IMR-90 (cell line): ENCODE measurements at regions not wholly inside any gene's neighbourhood (a gene's known extent, or its start where the extent isn't known, plus 50 kb on each side); places are given as distances from the start of the nearest gene placed in this dataset.
A peak's percentile ranks its signal among the peaks of the same experiment; 100 is the strongest.

Experiments used
- ATAC-seq: fragments of 200-7000 bp; cut with Tn5 transposase; 2 replicates; pipeline ENCODE4 v1.9.1; 2020; ENCODE audit warnings: low read depth, mild to moderate bottlenecking, moderate library complexity
- BruUV-seq: library from RNA; stranded (reverse); fragments of 400-500 nt; replicated peaks from 2 replicates; lab custom pipeline; 2021; lab: Mats Ljungman, UMichigan
- CTCF ChIA-PET: fragments of 300-600 bp; formaldehyde crosslinking; extraction: SDS; loops from one replicate; lab custom pipeline; 2021; ENCODE audit warnings: antibody characterized with exemption; lab: Yijun Ruan, JAX
- POLR2A ChIA-PET: fragments of 300-600 bp; sonication (Branson Sonifier 250); formaldehyde crosslinking; loops from one replicate; lab custom pipeline; 2022; ENCODE audit warnings: antibody characterized with exemption; ENCODE audit not compliant: unreplicated experiment; lab: Charles Lee
- DNase-seq: peaks from one replicate; pipeline ENCODE4 v3.0.0; 2013
- H2AFZ ChIP-seq: replicated peaks from 2 replicates; pipeline ENCODE3; 2013; ENCODE audit warnings: low read length, mild to moderate bottlenecking; ENCODE audit not compliant: poor library complexity
- H2AK5ac ChIP-seq: 2 replicates; pipeline ENCODE4 v1.6.1; 2013; ENCODE audit warnings: low read depth, low read length, inconsistent platforms
- H2AK9ac ChIP-seq: replicated peaks from 2 replicates; pipeline ENCODE3; 2013; ENCODE audit warnings: mild to moderate bottlenecking, low read depth, low read length, moderate library complexity; ENCODE audit not compliant: poor library complexity
- H2BK120ac ChIP-seq: 2 replicates; pipeline ENCODE4 v1.6.1; 2013; ENCODE audit warnings: low read depth, low read length, inconsistent platforms
- H2BK15ac ChIP-seq: 3 replicates; pipeline ENCODE4 v1.6.1; 2013; ENCODE audit warnings: low read depth, low read length, inconsistent platforms
- H2BK20ac ChIP-seq: 2 replicates; pipeline ENCODE4 v1.6.1; 2013; ENCODE audit warnings: low read depth, mild to moderate bottlenecking, inconsistent platforms, low read length, moderate library complexity
- H2BK5ac ChIP-seq: 2 replicates; pipeline ENCODE4 v1.6.1; 2013; ENCODE audit warnings: mild to moderate bottlenecking, low read depth, low read length, inconsistent platforms; ENCODE audit not compliant: poor library complexity, severe bottlenecking
- H3K14ac ChIP-seq: replicated peaks from 2 replicates; pipeline ENCODE4 v1.6.1; 2013; ENCODE audit warnings: low read depth, low read length, inconsistent platforms
- H3K18ac ChIP-seq: 2 replicates; pipeline ENCODE4 v1.6.1; 2013; ENCODE audit warnings: low read depth, low read length, control low read depth
- H3K23ac ChIP-seq: 2 replicates; pipeline ENCODE4 v1.6.1; 2013; ENCODE audit warnings: low read depth, low read length, inconsistent platforms
- H3K27ac ChIP-seq: 2 replicates; pipeline ENCODE4 v1.5.1; 2013; ENCODE audit warnings: mild to moderate bottlenecking, control low read depth, low read length; ENCODE audit not compliant: insufficient read depth
- H3K27me3 ChIP-seq: 2 replicates; pipeline ENCODE4 v1.6.1; 2013; ENCODE audit warnings: low read length; ENCODE audit not compliant: control insufficient read depth, insufficient read depth
- H3K36me3 ChIP-seq: 2 replicates; pipeline ENCODE4 v1.6.1; 2013; ENCODE audit warnings: low read length, mixed read lengths; ENCODE audit not compliant: control insufficient read depth, insufficient read depth
- H3K4ac ChIP-seq: 2 replicates; pipeline ENCODE4 v1.6.1; 2013; ENCODE audit warnings: low read depth, low read length, inconsistent platforms
- H3K4me1 ChIP-seq: 2 replicates; pipeline ENCODE4 v1.6.1; 2013; ENCODE audit warnings: low read length, mixed read lengths; ENCODE audit not compliant: control insufficient read depth, insufficient read depth
- H3K4me2 ChIP-seq: 2 replicates; pipeline ENCODE4 v1.6.1; 2013; ENCODE audit warnings: low read depth, mild to moderate bottlenecking, control low read depth, low read length, moderate library complexity
- H3K4me3 ChIP-seq: 2 replicates; pipeline ENCODE4 v1.5.1; 2013; ENCODE audit warnings: low read depth, mild to moderate bottlenecking, control low read depth, low read length, moderate library complexity; ENCODE audit not compliant: insufficient read depth
- H3K56ac ChIP-seq: 2 replicates; pipeline ENCODE4 v1.6.1; 2013; ENCODE audit warnings: low read length, inconsistent platforms; ENCODE audit not compliant: insufficient read depth; ENCODE audit errors: extremely low read depth
- H3K79me1 ChIP-seq, 2 experiments: 2 replicates each; pipeline ENCODE4 v1.6.1; 2013; ENCODE audit warnings: low read length in 2 of 2, inconsistent platforms in 1 of 2, low read depth in 1 of 2
- H3K9ac ChIP-seq: 2 replicates; pipeline ENCODE4 v1.6.1; 2013; ENCODE audit warnings: low read depth, low read length, control low read depth
- H3K9me1 ChIP-seq: 2 replicates; pipeline ENCODE4 v1.6.1; 2013; ENCODE audit warnings: low read length, inconsistent platforms; ENCODE audit not compliant: insufficient read depth
- H3K9me3 ChIP-seq: 2 replicates; pipeline ENCODE4 v1.6.1; 2013; ENCODE audit warnings: low read length; ENCODE audit not compliant: control insufficient read depth, insufficient read depth
- H4K20me1 ChIP-seq: 2 replicates; pipeline ENCODE4 v1.6.1; 2013; ENCODE audit warnings: low read length, inconsistent platforms; ENCODE audit not compliant: insufficient read depth
- H4K5ac ChIP-seq: 2 replicates; pipeline ENCODE4 v1.6.1; 2013; ENCODE audit warnings: mild to moderate bottlenecking, low read depth, low read length, control low read depth
- H4K8ac ChIP-seq, 2 experiments: 2 replicates each; pipeline ENCODE4 v1.6.1; 2013; ENCODE audit warnings: low read depth in 2 of 2, low read length in 2 of 2, control low read depth in 1 of 2, inconsistent platforms in 1 of 2
- H4K91ac ChIP-seq: 2 replicates; pipeline ENCODE4 v1.6.1; 2013; ENCODE audit warnings: low read depth, low read length, inconsistent platforms; ENCODE audit not compliant: insufficient read depth
- BHLHE40 ChIP-seq: fragments of 150-350 bp; IDR thresholded peaks from 2 replicates; pipeline ENCODE4 v1.6.1; 2016; ENCODE audit warnings: mild to moderate bottlenecking, low read depth, low read length
- MAFK ChIP-seq: IDR thresholded peaks from 2 replicates; pipeline ENCODE4 v1.6.1; 2012; ENCODE audit warnings: low read depth, low read length, improper control_type of control experiment
- MAZ ChIP-seq: IDR thresholded peaks from 2 replicates; pipeline ENCODE4 v1.6.1; 2012; ENCODE audit warnings: low read depth, mild to moderate bottlenecking, low read length, improper control_type of control experiment, moderate library complexity, borderline replicate concordance
- MXI1 ChIP-seq: IDR thresholded peaks from 2 replicates; pipeline ENCODE4 v1.6.1; 2012; ENCODE audit warnings: low read depth, mild to moderate bottlenecking, low read length, moderate library complexity, borderline replicate concordance
- NFE2L2 ChIP-seq: fragments of 150-350 bp; IDR thresholded peaks from 2 replicates; pipeline ENCODE4 v1.6.1; 2016; ENCODE audit warnings: low read depth, mild to moderate bottlenecking, low read length
- POLR2A ChIP-seq: IDR thresholded peaks from 2 replicates; pipeline ENCODE4 v1.6.1; 2012; ENCODE audit warnings: mild to moderate bottlenecking, low read depth, low read length
- RAD21 ChIP-seq: IDR thresholded peaks from 2 replicates; pipeline ENCODE4 v1.6.1; 2012; ENCODE audit warnings: low read length, improper control_type of control experiment
- RFX5 ChIP-seq: IDR thresholded peaks from 2 replicates; pipeline ENCODE4 v1.8.0; 2012; ENCODE audit warnings: low read depth, mild to moderate bottlenecking, low read length, moderate library complexity
- SMC3 ChIP-seq: fragments of 150-350 bp; IDR thresholded peaks from 2 replicates; pipeline ENCODE4 v1.6.1; 2016; ENCODE audit warnings: low read depth, mild to moderate bottlenecking, antibody characterized with exemption, low read length, moderate library complexity
- WGBS, 2 experiments: methylation state at CpG; one replicate each; pipeline versions ENCODE4 v1.1.5 to v1.1.7; 2013; ENCODE audit warnings: missing lambda C conversion rate in 2 of 2; ENCODE audit not compliant: insufficient read length in 1 of 2; ENCODE audit errors: extremely low coverage in 2 of 2; 5-methylcytosine and 5-hydroxymethylcytosine counted together
- dilution Hi-C: fragments of 300-500 bp; cut with HindIII; formaldehyde crosslinking; loops from one replicate; pipeline ENCODE4 v1.14.3; 2018; ENCODE audit warnings: low sequenced_read_pairs; ENCODE audit not compliant: unreplicated experiment
- in situ Hi-C: fragments of 300-500 bp; cut with MboI; formaldehyde crosslinking; loops from 3 replicates; pipeline ENCODE4 v1.14.3; 2019; ENCODE audit warnings: low sequenced_read_pairs, inconsistent platforms, mixed read lengths
- intact Hi-C: fragments of 100-400 bp; cut with micrococcal nuclease; formaldehyde crosslinking; loops from 2 replicates; pipeline ENCODE4 v1.10.0; 2022
- TF ChIP-seq, protein P1 (sequence below): conservative IDR thresholded peaks from 2 replicates; pipeline ENCODE4 v1.5.1; 2012; ENCODE audit warnings: mild to moderate bottlenecking, low read depth, low read length, improper control_type of control experiment
- TF ChIP-seq, protein P2 (sequence below): fragments of 150-350 bp; IDR thresholded peaks from 2 replicates; pipeline ENCODE4 v1.6.1; 2017; ENCODE audit warnings: mild to moderate bottlenecking, antibody characterized with exemption, low read length, low read depth

DNA sequence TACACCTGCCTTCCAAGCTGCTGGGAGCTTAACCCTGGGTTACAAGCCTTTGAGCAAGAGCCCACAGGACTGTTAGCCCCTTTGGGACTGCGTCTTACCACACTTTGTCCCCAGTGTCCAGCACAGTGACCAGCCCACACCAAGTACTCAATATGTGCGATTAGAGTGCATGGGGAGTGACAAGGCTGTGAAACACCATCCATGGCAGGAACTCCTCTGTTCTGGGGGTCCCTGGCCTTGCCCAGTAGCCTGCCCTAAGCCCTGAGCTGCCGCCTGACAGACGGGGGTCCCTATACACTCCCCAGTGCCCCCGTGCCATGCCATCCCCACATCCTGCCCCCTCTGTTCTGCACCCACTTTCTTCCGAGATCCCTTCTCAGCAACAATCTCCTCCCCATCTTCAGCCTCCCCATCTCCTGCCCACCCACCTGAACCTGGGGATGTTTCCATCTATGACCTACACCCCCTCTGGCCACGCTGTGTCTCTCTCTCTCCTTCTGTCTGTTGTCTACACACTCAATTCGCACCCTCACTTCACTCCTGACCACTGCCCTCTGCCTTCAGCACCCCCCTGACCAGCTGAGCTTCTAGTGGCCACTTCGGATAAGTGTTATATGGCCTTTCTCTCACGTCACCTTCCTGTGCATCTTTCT, 112.9 kb upstream of the SMURF2 start (continued):
- no peak for TF ChIP-seq NFE2L2

DNA sequence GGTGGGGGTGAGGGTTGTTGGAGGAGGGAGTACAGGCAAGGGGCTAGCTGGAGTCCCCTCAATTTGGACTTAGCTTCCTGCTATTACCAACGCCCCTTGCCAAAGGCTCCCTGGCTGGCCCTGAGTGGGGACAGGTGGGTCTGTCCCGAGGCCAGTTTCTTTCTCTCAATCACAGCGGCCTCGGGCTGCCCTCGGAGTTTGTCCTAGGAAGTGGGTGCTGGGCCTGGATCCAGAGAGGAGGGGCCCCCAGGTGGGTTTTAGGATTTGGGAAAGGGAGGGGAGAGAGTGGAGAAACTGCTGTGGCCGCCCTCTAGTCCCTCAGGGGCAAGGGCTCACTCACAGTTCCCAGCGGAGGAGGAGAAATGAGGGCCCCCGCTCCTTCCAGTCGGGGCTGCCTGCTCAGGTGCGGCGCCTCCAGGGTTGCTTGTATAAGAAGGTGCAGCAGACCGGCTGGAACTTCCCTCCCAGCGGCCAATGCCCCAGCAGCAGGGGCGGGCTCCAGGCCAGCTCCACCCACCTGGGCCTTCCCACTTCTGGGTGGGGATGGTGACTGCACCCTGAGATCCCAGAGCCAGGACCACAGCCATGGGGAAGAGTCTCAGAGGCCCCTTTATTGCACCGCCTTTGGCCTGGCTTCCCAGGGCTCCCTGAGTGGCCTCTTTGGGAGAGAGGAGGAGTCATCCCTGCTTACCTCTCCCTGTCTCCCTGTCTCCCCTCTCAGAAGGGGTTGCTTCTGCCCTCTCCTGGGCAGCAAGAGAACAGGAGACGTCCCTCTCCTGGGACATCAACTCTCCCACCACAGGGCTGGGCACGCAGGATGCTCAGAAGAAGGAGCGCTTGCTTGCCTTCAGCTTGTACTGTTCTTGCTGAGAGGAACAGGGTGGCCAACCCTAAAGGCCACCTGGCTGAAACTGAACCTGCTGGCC, 112.0 kb upstream of the SMURF2 start:
- Histone ChIP-seq H3K4me2 (no peak overlapping the region), H3K79me1 (peaks cover 0 to 40% of the 10 kb centered on the region in 2 experiments; a peak in 1 of 4 replicates), H2BK120ac (peak overlapping the region; percentile 75; the same call in 1 of the 2 replicates), H3K4me1 (peaks cover 11% of the 10 kb centered on the region), H3K4ac (peak overlapping the region; percentile 66), H2BK15ac (peak overlapping the region; percentile 85; the same call in 2 of the 3 replicates), H4K91ac (peak overlapping the region; percentile 81), H2AK9ac (peak overlapping the region; percentile 70), H3K9me3 (no peaks in the 10 kb centered on the region), H3K14ac (no peak overlapping the region), H3K27ac (no peak overlapping the region; the same call in 1 of the 2 replicates), H4K20me1 (no peaks in the 10 kb centered on the region), H3K36me3 (peaks cover 5% of the 10 kb centered on the region; the same call in 1 of the 2 replicates), H3K23ac (no peak overlapping the region), H2BK5ac (no peak overlapping the region), H2BK20ac (peak overlapping the region; percentile 51), H3K27me3 (no peaks in the 10 kb centered on the region), H4K8ac (peak overlapping the region in 1 of 2 experiments; percentile 66; a peak in 1 of 4 replicates), H2AFZ (peak overlapping the region; percentile 80), H4K5ac (no peak overlapping the region), H3K4me3 (no peak overlapping the region), H3K9ac (no peak overlapping the region), H3K18ac (no peak overlapping the region), H3K9me1 (peaks cover 8% of the 10 kb centered on the region; the same call in 1 of the 2 replicates), H2AK5ac (peak overlapping the region; percentile 92), H3K56ac (no peak overlapping the region)
- 100% methylated on average over 1 of the region's 18 CpGs; no CpG with 5 or more reads in 1 of the 2 experiments for WGBS, 2 experiments
- dilution Hi-C loops (no loop called here), intact Hi-C loops (loop anchor here (10.0 kb wide), 1 partner anchor 421 kb away; no protein-coding TSS in a partner anchor), in situ Hi-C loops (no loop called here)
- BruUV-seq = no TSS peak
- DNase-seq = peak; percentile 75
- peak; percentile 67 for ATAC-seq
- ChIA-PET CTCF (no interaction called here), POLR2A (no interaction called here)
- no peak for TF ChIP-seq RFX5
- TF ChIP-seq, protein P1, sequence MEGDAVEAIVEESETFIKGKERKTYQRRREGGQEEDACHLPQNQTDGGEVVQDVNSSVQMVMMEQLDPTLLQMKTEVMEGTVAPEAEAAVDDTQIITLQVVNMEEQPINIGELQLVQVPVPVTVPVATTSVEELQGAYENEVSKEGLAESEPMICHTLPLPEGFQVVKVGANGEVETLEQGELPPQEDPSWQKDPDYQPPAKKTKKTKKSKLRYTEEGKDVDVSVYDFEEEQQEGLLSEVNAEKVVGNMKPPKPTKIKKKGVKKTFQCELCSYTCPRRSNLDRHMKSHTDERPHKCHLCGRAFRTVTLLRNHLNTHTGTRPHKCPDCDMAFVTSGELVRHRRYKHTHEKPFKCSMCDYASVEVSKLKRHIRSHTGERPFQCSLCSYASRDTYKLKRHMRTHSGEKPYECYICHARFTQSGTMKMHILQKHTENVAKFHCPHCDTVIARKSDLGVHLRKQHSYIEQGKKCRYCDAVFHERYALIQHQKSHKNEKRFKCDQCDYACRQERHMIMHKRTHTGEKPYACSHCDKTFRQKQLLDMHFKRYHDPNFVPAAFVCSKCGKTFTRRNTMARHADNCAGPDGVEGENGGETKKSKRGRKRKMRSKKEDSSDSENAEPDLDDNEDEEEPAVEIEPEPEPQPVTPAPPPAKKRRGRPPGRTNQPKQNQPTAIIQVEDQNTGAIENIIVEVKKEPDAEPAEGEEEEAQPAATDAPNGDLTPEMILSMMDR = peak; percentile 58
- peak; percentile 77 for TF ChIP-seq RAD21
- TF ChIP-seq POLR2A = no peak
- TF ChIP-seq MXI1 = no peak
- no peak for TF ChIP-seq NFE2L2
- TF ChIP-seq, protein P2, sequence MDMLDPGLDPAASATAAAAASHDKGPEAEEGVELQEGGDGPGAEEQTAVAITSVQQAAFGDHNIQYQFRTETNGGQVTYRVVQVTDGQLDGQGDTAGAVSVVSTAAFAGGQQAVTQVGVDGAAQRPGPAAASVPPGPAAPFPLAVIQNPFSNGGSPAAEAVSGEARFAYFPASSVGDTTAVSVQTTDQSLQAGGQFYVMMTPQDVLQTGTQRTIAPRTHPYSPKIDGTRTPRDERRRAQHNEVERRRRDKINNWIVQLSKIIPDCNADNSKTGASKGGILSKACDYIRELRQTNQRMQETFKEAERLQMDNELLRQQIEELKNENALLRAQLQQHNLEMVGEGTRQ = no peak
- no peak; the same call in 1 of the 2 replicates for TF ChIP-seq MAZ
- TF ChIP-seq SMC3 = peak; percentile 60
- TF ChIP-seq BHLHE40 = no peak
- TF ChIP-seq MAFK = no peak
